IMR-90 (cell line): ENCODE measurements at regions not wholly inside any gene's neighbourhood (a gene's known extent, or its start where the extent isn't known, plus 50 kb on each side); places are given as distances from the start of the nearest gene placed in this dataset.

Experiments
- ATAC-seq: fragments of 200-7000 bp; cut with Tn5 transposase; 2 replicates; pipeline ENCODE4 v1.9.1; 2020; ENCODE audit warnings: low read depth, mild to moderate bottlenecking, moderate library complexity
- BruUV-seq: library from RNA; stranded (reverse); fragments of 400-500 nt; replicated peaks from 2 replicates; lab custom pipeline; 2021; lab: Mats Ljungman, UMichigan
- CTCF ChIA-PET: fragments of 300-600 bp; formaldehyde crosslinking; extraction: SDS; loops from one replicate; lab custom pipeline; 2021; ENCODE audit warnings: antibody characterized with exemption; lab: Yijun Ruan, JAX
- POLR2A ChIA-PET: fragments of 300-600 bp; sonication (Branson Sonifier 250); formaldehyde crosslinking; loops from one replicate; lab custom pipeline; 2022; ENCODE audit warnings: antibody characterized with exemption; ENCODE audit not compliant: unreplicated experiment; lab: Charles Lee
- DNase-seq: peaks from one replicate; pipeline ENCODE4 v3.0.0; 2013
- H2AFZ ChIP-seq: replicated peaks from 2 replicates; pipeline ENCODE3; 2013; ENCODE audit warnings: low read length, mild to moderate bottlenecking; ENCODE audit not compliant: poor library complexity
- H2AK5ac ChIP-seq: 2 replicates; pipeline ENCODE4 v1.6.1; 2013; ENCODE audit warnings: low read depth, low read length, inconsistent platforms
- H2AK9ac ChIP-seq: replicated peaks from 2 replicates; pipeline ENCODE3; 2013; ENCODE audit warnings: mild to moderate bottlenecking, low read depth, low read length, moderate library complexity; ENCODE audit not compliant: poor library complexity
- H2BK120ac ChIP-seq: 2 replicates; pipeline ENCODE4 v1.6.1; 2013; ENCODE audit warnings: low read depth, low read length, inconsistent platforms
- H2BK15ac ChIP-seq: 3 replicates; pipeline ENCODE4 v1.6.1; 2013; ENCODE audit warnings: low read depth, low read length, inconsistent platforms
- H2BK20ac ChIP-seq: 2 replicates; pipeline ENCODE4 v1.6.1; 2013; ENCODE audit warnings: low read depth, mild to moderate bottlenecking, inconsistent platforms, low read length, moderate library complexity
- H2BK5ac ChIP-seq: 2 replicates; pipeline ENCODE4 v1.6.1; 2013; ENCODE audit warnings: mild to moderate bottlenecking, low read depth, low read length, inconsistent platforms; ENCODE audit not compliant: poor library complexity, severe bottlenecking
- H3K14ac ChIP-seq: replicated peaks from 2 replicates; pipeline ENCODE4 v1.6.1; 2013; ENCODE audit warnings: low read depth, low read length, inconsistent platforms
- H3K18ac ChIP-seq: 2 replicates; pipeline ENCODE4 v1.6.1; 2013; ENCODE audit warnings: low read depth, low read length, control low read depth
- H3K23ac ChIP-seq: 2 replicates; pipeline ENCODE4 v1.6.1; 2013; ENCODE audit warnings: low read depth, low read length, inconsistent platforms
- H3K27ac ChIP-seq: 2 replicates; pipeline ENCODE4 v1.5.1; 2013; ENCODE audit warnings: mild to moderate bottlenecking, control low read depth, low read length; ENCODE audit not compliant: insufficient read depth
- H3K27me3 ChIP-seq: 2 replicates; pipeline ENCODE4 v1.6.1; 2013; ENCODE audit warnings: low read length; ENCODE audit not compliant: control insufficient read depth, insufficient read depth
- H3K36me3 ChIP-seq: 2 replicates; pipeline ENCODE4 v1.6.1; 2013; ENCODE audit warnings: low read length, mixed read lengths; ENCODE audit not compliant: control insufficient read depth, insufficient read depth
- H3K4ac ChIP-seq: 2 replicates; pipeline ENCODE4 v1.6.1; 2013; ENCODE audit warnings: low read depth, low read length, inconsistent platforms
- H3K4me1 ChIP-seq: 2 replicates; pipeline ENCODE4 v1.6.1; 2013; ENCODE audit warnings: low read length, mixed read lengths; ENCODE audit not compliant: control insufficient read depth, insufficient read depth
- H3K4me2 ChIP-seq: 2 replicates; pipeline ENCODE4 v1.6.1; 2013; ENCODE audit warnings: low read depth, mild to moderate bottlenecking, control low read depth, low read length, moderate library complexity
- H3K4me3 ChIP-seq: 2 replicates; pipeline ENCODE4 v1.5.1; 2013; ENCODE audit warnings: low read depth, mild to moderate bottlenecking, control low read depth, low read length, moderate library complexity; ENCODE audit not compliant: insufficient read depth
- H3K56ac ChIP-seq: 2 replicates; pipeline ENCODE4 v1.6.1; 2013; ENCODE audit warnings: low read length, inconsistent platforms; ENCODE audit not compliant: insufficient read depth; ENCODE audit errors: extremely low read depth
- H3K79me1 ChIP-seq, 2 experiments: 2 replicates each; pipeline ENCODE4 v1.6.1; 2013; ENCODE audit warnings: low read length in 2 of 2, inconsistent platforms in 1 of 2, low read depth in 1 of 2
- H3K9ac ChIP-seq: 2 replicates; pipeline ENCODE4 v1.6.1; 2013; ENCODE audit warnings: low read depth, low read length, control low read depth
- H3K9me1 ChIP-seq: 2 replicates; pipeline ENCODE4 v1.6.1; 2013; ENCODE audit warnings: low read length, inconsistent platforms; ENCODE audit not compliant: insufficient read depth
- H3K9me3 ChIP-seq: 2 replicates; pipeline ENCODE4 v1.6.1; 2013; ENCODE audit warnings: low read length; ENCODE audit not compliant: control insufficient read depth, insufficient read depth
- H4K20me1 ChIP-seq: 2 replicates; pipeline ENCODE4 v1.6.1; 2013; ENCODE audit warnings: low read length, inconsistent platforms; ENCODE audit not compliant: insufficient read depth
- H4K5ac ChIP-seq: 2 replicates; pipeline ENCODE4 v1.6.1; 2013; ENCODE audit warnings: mild to moderate bottlenecking, low read depth, low read length, control low read depth
- H4K8ac ChIP-seq, 2 experiments: 2 replicates each; pipeline ENCODE4 v1.6.1; 2013; ENCODE audit warnings: low read depth in 2 of 2, low read length in 2 of 2, control low read depth in 1 of 2, inconsistent platforms in 1 of 2
- H4K91ac ChIP-seq: 2 replicates; pipeline ENCODE4 v1.6.1; 2013; ENCODE audit warnings: low read depth, low read length, inconsistent platforms; ENCODE audit not compliant: insufficient read depth
- CEBPB ChIP-seq: IDR thresholded peaks from 2 replicates; pipeline ENCODE4 v1.6.1; 2012; ENCODE audit warnings: low read depth, low read length, improper control_type of control experiment
- CHD1 ChIP-seq: IDR thresholded peaks from 2 replicates; pipeline ENCODE4 v1.6.1; 2012; ENCODE audit warnings: low read depth, low read length, improper control_type of control experiment
- CTCF ChIP-seq: conservative IDR thresholded peaks from 2 replicates; pipeline ENCODE4 v1.5.1; 2012; ENCODE audit warnings: mild to moderate bottlenecking, low read depth, low read length, improper control_type of control experiment
- ELK1 ChIP-seq: fragments of 150-350 bp; IDR thresholded peaks from 2 replicates; pipeline ENCODE4 v1.6.1; 2016; ENCODE audit warnings: low read depth, mild to moderate bottlenecking, low read length, moderate library complexity, borderline replicate concordance
- FOS ChIP-seq: fragments of 150-350 bp; IDR thresholded peaks from 2 replicates; pipeline ENCODE4 v1.6.1; 2016; ENCODE audit warnings: low read depth, low read length
- MAZ ChIP-seq: IDR thresholded peaks from 2 replicates; pipeline ENCODE4 v1.6.1; 2012; ENCODE audit warnings: low read depth, mild to moderate bottlenecking, low read length, improper control_type of control experiment, moderate library complexity, borderline replicate concordance
- MXI1 ChIP-seq: IDR thresholded peaks from 2 replicates; pipeline ENCODE4 v1.6.1; 2012; ENCODE audit warnings: low read depth, mild to moderate bottlenecking, low read length, moderate library complexity, borderline replicate concordance
- NFE2L2 ChIP-seq: fragments of 150-350 bp; IDR thresholded peaks from 2 replicates; pipeline ENCODE4 v1.6.1; 2016; ENCODE audit warnings: low read depth, mild to moderate bottlenecking, low read length
- POLR2A ChIP-seq: IDR thresholded peaks from 2 replicates; pipeline ENCODE4 v1.6.1; 2012; ENCODE audit warnings: mild to moderate bottlenecking, low read depth, low read length
- RAD21 ChIP-seq: IDR thresholded peaks from 2 replicates; pipeline ENCODE4 v1.6.1; 2012; ENCODE audit warnings: low read length, improper control_type of control experiment
- RCOR1 ChIP-seq: IDR thresholded peaks from 2 replicates; pipeline ENCODE4 v1.6.1; 2012; ENCODE audit warnings: mild to moderate bottlenecking, low read length, improper control_type of control experiment; ENCODE audit not compliant: insufficient replicate concordance
- RFX5 ChIP-seq: IDR thresholded peaks from 2 replicates; pipeline ENCODE4 v1.8.0; 2012; ENCODE audit warnings: low read depth, mild to moderate bottlenecking, low read length, moderate library complexity
- SMC3 ChIP-seq: fragments of 150-350 bp; IDR thresholded peaks from 2 replicates; pipeline ENCODE4 v1.6.1; 2016; ENCODE audit warnings: low read depth, mild to moderate bottlenecking, antibody characterized with exemption, low read length, moderate library complexity
- USF2 ChIP-seq: fragments of 150-350 bp; IDR thresholded peaks from 2 replicates; pipeline ENCODE4 v1.6.1; 2017; ENCODE audit warnings: mild to moderate bottlenecking, antibody characterized with exemption, low read length, low read depth
- WGBS, 2 experiments: methylation state at CpG; one replicate each; pipeline versions ENCODE4 v1.1.5 to v1.1.7; 2013; ENCODE audit warnings: missing lambda C conversion rate in 2 of 2; ENCODE audit not compliant: insufficient read length in 1 of 2; ENCODE audit errors: extremely low coverage in 2 of 2; 5-methylcytosine and 5-hydroxymethylcytosine counted together
- dilution Hi-C: fragments of 300-500 bp; cut with HindIII; formaldehyde crosslinking; loops from one replicate; pipeline ENCODE4 v1.14.3; 2018; ENCODE audit warnings: low sequenced_read_pairs; ENCODE audit not compliant: unreplicated experiment
- in situ Hi-C: fragments of 300-500 bp; cut with MboI; formaldehyde crosslinking; loops from 3 replicates; pipeline ENCODE4 v1.14.3; 2019; ENCODE audit warnings: low sequenced_read_pairs, inconsistent platforms, mixed read lengths
- intact Hi-C: fragments of 100-400 bp; cut with micrococcal nuclease; formaldehyde crosslinking; loops from 2 replicates; pipeline ENCODE4 v1.10.0; 2022

- no peak overlapping the region for H3K4ac ChIP-seq
- H4K5ac ChIP-seq: no peak overlapping the region
- H4K20me1 ChIP-seq: no peaks in the 10 kb centered on the region
- H3K9me3 ChIP-seq: peaks cover 5% of the 10 kb centered on the region; the same call in 1 of the 2 replicates
- no peak overlapping the region for H4K91ac ChIP-seq
- ChIA-PET POLR2A (no interaction called here), CTCF (no interaction called here)
- H3K9me1 ChIP-seq: no peaks in the 10 kb centered on the region
- no peaks in the 10 kb centered on the region for H3K79me1 ChIP-seq
- no peak overlapping the region for H2AFZ ChIP-seq
- H3K4me3 ChIP-seq: no peak overlapping the region
- no peak overlapping the region for H2AK9ac ChIP-seq
- no peak overlapping the region for H3K18ac ChIP-seq
- dilution Hi-C loops: no loop called here
- intact Hi-C loops: no loop called here
- H2BK20ac ChIP-seq: no peak overlapping the region
- 60% methylated on average over 1 of the region's 3 CpGs; no CpG with 5 or more reads in 1 of the 2 experiments for WGBS, 2 experiments
- H3K27me3 ChIP-seq: no peaks in the 10 kb centered on the region
- no peak overlapping the region for H2BK15ac ChIP-seq
- H3K9ac ChIP-seq: no peak overlapping the region
- TF ChIP-seq NFE2L2 (no peak), CHD1 (no peak), RCOR1 (no peak), MXI1 (no peak), RAD21 (no peak), ELK1 (no peak), RFX5 (no peak), MAZ (no peak), CEBPB (no peak), POLR2A (no peak), FOS (no peak), CTCF (no peak), USF2 (no peak), SMC3 (no peak)
- H3K14ac ChIP-seq: no peak overlapping the region
- H2AK5ac ChIP-seq: no peak overlapping the region
- H3K4me1 ChIP-seq: no peaks in the 10 kb centered on the region
- no peak overlapping the region for H3K4me2 ChIP-seq
- H2BK5ac ChIP-seq: no peak overlapping the region
- H4K8ac ChIP-seq: no peak overlapping the region
- DNase-seq (no peak), ATAC-seq (no peak)
- H3K36me3 ChIP-seq: no peaks in the 10 kb centered on the region
- in situ Hi-C loops: no loop called here
- no peak overlapping the region for H3K27ac ChIP-seq
- no TSS peak for BruUV-seq
- no peak overlapping the region for H3K23ac ChIP-seq
- no peak overlapping the region for H2BK120ac ChIP-seq
- no peak overlapping the region for H3K56ac ChIP-seq
Observed at GRCh38 chr18:37654034-37654433, 88.4 kb upstream of the CELF4 start.
